Stimulated activated CD8-positive, alpha-beta memory T cell treated with anti-CD3 and anti-CD28 coated beads, Interleukin-12 subunit alpha, Interleukin-12 subunit beta, amount 100 ng/mL, for 24 hours (primary cell): ENCODE measurements at regions not wholly inside any gene's neighbourhood (a gene's known extent, or its start where the extent isn't known, plus 50 kb on each side); places are given as distances from the start of the nearest gene placed in this dataset.

ENCODE experiments used
- DNase-seq: peaks from one replicate; pipeline ENCODE4 v3.0.0-alpha.2; 2020; ENCODE audit errors: extremely low read depth

GRCh38 chr1:59025898-59026426 lies 242.1 kb upstream of the JUN start:
- DNase-seq, result no peak

DNA sequence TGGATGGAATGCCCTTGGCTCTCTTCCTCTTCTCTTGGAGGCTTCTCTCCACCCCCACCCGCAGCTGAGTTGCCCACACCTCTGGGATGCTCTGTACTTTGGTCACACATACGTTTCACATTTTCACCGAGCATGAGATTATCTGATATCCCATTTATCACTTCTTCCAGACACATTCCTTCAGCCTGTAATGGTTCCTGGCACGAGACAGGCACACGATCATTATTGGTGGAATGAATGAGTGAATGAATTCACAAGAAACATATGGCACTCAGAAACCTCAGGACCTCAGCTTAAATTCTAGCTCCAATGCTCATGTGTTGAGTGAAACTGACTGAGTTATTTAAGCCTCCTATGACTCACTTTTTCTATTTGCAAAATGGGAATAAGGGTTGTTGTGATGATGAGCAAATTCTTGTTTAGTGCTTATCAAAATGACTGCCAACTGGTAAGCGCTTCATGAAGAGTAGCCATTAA lies 242.7 kb upstream of the JUN start:
- DNase-seq, result no peak

DNA sequence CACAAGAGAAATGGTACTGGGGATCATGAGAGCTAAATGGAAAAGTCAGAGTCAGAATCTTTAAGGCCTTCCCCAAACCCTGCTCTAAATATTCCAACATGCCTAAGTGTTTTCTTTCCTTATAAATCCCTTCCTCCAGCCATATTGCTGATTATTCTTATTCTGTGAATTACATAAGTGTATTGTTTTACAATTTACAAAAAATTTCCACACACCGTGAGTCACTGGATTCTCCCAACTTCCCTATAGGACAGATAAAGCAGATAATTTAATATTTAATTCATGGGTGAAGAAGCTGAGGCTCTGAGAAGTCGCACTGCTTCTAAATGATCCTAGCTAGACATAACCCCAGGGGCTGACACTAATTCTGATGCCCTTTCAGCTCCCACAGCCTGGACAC lies 243.3 kb upstream of the JUN start:
- no peak for DNase-seq

DNA sequence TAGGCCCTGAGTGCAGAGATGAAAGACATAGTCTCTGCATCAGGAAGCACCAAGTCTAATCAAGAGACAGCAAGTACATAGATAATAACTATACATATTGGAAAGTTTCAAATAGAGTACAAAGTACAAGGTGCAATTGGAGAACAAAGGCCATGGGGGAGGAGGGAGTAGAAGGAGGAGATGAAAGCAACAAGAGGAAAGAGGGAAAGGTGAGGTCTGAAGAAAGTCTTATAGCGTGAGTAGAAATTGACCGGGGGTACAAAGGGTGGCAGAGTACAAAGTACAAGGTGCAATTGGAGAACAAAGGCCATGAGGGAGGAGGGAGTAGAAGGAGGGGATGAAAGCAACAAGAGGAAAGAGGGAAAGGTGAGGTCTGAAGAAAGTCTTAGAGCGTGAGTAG lies 244.2 kb upstream of the JUN start:
- no peak for DNase-seq

DNA sequence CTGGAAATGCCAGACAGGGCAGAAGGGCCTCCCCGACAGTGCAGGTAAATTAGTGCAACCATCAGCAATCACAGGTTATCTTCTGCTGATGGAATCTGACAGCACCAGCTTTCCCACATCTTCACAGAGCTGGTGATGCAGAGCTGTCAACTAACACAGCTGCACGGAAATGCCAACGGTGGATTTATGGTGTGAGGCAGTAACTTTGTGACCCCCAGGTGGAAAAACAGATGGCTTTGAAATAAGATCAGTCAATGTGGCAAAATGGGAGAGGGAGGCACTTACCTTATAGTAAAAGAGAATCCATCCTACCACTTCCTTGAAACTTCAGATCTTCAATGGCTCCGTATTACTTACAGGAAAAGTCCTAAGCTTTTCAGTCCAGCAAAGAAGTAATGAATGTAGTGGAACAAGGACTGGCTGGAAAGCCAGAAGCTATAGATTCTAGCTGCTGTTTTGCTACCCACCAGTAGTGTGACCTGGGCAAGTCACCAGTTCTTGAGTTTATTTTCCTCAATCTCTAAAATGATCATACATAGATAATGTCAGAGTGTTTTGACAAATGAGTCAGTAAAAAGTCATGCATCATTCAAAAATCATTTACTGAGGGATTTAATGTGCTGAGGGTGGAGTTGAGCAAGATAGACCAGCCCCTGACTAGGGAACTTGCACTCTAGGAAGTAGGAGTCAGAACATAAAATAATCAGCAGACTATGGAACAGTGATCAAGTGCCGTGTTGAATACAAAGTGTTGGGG lies 245.7 kb upstream of the JUN start:
- no peak for DNase-seq

DNA sequence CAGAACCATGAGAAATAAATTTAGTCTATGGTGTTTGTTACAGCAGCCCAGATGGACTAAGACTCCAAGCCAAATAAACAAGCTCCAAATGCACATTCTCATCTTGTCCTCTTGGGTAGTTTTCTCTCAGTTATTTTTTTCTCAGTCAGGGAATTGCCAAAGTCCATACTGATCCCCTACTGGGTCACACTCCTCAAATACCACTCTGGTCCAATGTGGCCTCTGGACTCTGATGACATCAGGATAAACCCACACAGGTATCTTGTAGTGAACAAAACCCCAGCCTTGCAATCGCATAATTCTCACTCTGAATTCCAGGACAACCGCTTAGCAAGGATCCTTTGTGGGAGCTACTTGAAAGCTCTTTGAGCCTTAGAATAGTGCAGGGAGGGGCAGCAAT lies 248.4 kb upstream of the JUN start:
- no peak for DNase-seq

DNA sequence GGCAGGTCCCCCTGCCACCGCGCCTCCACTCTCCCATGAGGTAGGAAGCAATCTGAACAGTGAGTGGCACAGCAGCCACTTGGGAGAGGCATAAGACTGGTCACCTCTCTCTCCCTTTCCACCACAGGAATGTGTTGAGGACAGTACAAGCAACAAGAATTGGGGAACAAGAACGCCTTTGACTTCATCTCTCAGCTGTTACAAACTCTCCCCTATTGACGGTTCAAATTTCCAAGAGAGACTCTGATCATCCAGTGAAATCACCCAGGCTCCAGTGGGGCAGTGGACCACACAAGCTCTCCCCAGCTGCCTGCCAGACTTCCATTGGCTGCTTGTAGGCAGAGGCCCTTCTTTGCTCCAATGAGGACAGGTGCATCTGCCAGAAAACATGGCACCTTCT lies 249.9 kb upstream of the JUN start:
- DNase-seq, result no peak

DNA sequence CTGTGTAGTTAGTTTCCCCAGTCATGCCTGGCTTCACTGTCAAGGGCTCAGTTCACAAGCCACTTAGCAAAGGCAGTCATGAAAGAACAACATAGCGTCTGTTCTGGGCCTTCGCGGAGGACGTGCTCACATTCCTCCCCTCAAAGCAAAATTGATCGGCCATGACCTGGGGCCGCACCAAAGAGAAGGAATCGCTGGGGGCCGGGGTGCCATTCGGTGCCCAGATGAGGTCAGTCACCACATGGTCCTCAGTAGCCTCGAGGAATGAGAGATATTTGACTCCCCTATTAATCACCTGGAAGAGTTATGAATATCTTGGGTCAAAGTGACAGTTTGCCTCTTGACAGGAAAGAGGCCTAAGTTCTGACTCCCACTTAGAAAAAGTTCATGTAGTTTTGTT lies 251.1 kb upstream of the JUN start:
- no peak for DNase-seq

DNA sequence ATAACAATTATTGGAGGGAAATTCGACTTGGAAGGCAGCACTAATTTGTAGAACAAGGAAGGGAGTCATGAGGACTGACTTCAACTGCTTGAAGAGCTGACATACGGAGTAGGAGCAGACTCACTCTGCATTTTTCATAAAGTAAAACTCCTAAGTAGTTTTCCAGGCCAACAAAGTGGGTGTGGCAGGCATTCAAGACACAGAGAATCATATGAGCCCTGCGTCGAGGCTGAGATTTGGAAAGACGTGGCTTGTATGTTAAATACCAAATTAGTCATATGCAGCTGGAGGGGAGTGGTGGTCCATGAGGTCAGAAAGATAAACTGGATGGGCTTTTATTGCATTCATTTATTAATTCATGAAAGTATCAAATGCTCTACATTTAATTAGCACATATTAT lies 255.7 kb upstream of the JUN start:
- DNase-seq, result no peak

DNA sequence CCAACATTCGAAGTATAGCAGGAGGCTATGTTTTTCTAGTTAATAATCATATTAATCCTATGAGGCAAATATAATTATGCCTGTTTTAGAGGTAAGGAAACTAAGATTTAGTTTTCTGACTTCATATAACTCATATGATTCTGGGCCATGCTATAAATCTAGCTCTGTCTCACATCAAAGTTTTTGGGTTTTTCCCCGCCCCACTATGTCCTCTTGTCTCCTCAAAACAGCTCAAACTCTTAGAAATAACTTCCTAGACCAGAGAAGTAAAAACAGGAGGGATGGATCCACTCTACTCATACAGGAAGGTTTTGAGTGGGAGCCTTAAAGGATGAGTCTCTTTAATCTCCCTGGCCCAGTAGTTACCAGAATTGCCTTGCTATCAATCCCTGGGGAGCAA lies 256.4 kb upstream of the FGGY start:
- no peak for DNase-seq

DNA sequence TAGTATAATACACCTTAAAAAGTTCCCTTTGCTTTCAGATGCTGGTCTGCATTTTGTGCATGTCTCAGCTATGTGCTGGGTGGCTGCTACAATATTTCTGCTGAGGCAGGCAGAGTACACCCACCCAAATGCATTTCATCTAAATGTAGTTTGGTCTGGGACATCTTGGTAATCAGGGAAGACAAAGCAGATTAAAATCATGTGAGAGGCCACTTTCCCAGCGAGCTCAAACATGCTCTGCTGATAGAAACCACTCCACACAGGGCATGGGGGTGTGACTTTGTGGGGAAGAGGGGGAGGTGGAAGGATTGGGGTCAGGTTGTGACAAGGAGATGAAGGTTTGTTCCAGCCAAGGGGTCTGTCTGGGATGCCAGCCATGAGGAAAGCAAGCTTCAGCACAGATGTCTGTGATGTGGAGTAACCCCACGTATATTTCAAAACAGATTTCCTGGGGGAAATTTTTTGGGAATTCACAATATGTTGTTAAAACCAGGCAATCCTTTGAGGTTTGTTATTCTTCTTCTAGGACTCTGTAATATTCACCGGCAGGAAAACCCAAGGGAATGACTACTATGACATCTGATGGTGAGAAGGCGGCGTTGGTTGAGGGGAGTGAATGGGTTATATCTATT lies 255.1 kb upstream of the FGGY start:
- no peak for DNase-seq

DNA sequence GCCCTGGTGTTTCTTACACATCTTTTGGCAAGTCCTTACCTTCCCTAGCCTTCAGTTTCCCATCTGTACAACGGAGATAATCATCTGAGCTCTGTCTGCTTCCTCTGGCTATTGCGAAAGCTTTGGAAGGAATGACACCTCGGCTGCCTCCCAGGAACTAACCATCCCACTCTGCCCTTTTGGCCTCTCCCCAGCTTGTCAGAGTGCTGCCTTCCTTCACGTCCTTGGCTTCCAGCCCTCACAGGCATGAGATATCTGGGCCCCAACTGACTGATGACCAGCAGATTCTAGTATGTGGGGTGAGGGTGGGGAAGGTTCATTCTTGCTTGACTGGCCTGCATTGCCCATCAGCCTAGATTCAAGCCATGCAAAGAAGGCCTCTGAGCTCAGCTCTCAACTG lies 253.1 kb upstream of the FGGY start:
- DNase-seq, result no peak

- no peak for DNase-seq
Measured at GRCh38 chr1:59044535-59045121, 252.3 kb upstream of the FGGY start.

DNA sequence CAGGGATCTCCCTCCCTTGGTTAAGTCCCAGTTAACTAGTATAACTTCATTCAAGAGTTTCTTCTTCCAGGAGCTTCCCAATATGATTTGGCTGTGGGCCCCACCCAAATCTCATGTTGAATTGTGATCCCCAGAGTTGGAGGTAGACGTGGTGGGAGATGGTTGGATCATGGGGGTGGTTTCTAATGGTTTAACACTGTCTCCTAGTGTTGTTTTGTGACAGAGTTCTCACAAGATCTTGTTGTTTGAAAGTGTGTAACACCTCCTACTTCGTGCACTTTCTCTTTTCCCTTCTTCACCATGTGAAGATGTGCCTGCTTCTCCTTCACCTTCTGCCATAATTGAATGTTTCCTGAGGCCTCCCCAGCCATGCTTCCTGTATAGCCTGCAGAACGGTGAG lies 251.8 kb upstream of the FGGY start:
- DNase-seq, result no peak

DNA sequence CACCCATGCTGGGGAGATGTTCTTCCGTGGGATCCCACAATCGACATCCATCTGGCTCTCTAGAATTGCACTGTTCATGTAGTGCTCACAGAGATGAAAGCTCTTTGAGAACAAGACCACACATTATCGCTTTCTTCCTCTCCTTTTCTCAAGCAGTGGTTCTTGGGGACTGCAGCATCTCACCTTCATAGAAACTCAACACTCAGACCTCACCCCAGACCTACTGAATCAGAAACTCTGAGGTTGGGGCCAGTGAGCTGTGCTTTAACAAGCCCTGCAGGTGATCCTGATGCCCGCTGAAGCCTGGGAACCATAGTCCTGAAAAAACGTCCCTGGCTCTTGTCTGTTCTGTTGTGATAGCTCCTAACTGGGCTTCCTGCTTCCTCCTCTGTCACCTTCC lies 251.3 kb upstream of the FGGY start:
- no peak for DNase-seq

DNA sequence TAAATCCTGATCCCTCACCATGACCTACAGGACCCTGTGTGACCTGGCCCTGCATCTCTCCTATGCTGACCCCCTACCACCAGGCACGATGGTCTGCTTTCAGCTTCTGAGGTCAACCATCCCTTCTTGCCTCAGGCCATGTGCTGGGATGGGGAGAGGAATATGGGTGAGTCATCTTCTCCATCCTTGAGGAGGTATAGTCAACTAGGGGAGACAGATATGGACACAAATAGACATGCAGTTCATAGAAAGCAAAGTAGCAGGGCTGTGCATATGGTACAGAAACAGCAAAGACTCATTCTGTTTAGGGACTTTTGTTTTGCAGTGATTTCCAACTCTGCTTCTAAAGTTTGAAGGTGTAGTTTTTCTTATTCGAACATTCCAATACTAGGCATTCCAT lies 250.8 kb upstream of the FGGY start:
- DNase-seq, result no peak

GRCh38 chr1:59046730-59047157 lies 250.2 kb upstream of the FGGY start:
- DNase-seq, result no peak

- DNase-seq, result no peak
Measured at GRCh38 chr1:59051007-59051406, 245.9 kb upstream of the FGGY start.

DNA sequence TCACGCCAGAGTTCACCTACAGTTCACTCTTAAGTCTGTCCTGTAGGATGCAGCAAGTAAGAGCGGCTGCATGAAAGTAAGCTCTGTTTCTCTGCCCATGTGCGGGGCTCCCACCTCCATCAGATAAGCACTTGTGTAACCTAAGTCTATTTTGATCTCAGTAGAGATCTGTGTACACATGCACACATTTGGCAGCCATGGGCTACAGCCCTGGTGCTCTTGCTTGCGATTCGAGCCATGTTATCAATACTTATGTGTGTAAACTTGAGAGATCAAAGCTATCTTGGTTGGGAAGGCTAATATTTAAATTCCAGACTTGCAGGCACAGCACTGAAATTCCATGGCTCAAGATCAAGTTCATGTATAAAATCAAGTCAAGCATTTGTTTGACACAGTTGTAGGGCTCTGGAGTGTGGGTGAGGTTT lies 244.7 kb upstream of the FGGY start:
- no peak for DNase-seq

- no peak for DNase-seq
Measured at GRCh38 chr1:59054172-59054571, 242.7 kb upstream of the FGGY start.

DNA sequence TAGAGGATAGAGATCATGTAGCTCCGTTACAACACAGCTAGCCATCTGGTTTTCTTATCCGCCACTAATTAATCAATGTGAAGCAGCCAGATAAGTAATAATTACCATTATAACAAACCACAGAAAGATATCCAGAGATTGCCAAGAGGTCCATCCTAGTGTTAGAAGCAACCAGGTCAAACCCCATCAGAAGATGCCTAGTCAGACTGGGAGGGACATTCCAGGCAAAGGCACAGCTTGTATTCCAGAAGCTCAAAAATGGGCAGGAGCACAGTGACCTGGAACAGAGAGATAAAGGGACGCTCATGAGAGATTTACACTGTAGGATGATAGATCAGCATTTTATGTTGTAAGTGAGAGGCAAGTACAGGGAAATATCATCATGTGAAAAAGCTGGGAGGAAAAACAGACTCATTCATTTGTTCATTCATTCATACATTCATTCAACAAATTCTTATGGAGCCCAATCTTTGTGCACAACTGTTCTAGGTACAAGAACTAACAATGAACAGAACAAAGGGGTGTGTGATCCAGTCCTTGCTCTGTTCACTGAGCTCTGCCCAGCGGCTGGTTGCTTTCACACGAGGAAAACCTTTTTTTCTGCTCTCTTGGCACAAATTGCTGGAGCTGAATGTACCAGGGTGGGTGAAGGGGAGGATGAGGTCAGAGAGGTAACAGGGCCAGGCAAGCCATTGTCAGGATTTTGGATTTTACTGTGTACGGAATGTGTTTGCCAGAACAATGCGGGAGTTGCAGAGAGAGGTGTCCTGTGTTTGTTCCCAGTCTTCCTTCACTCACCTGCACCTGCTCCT lies 240.8 kb upstream of the FGGY start:
- DNase-seq, result no peak

- DNase-seq, result no peak
Measured at GRCh38 chr1:59057211-59057694, 239.6 kb upstream of the FGGY start.
